WTC11 (cell line): ENCODE measurements at regions not wholly inside any gene's neighbourhood (a gene's known extent, or its start where the extent isn't known, plus 50 kb on each side); places are given as distances from the start of the nearest gene placed in this dataset.

ENCODE experiments used
- CREM ChIP-seq: sonication (generic); formaldehyde crosslinking; IDR thresholded peaks from 2 replicates; pipeline ENCODE4 v1.8.1; 2022; ENCODE audit warnings: mild to moderate bottlenecking, missing genetic modification reagents, moderate library complexity
- ELF4 ChIP-seq: sonication (generic); formaldehyde crosslinking; IDR thresholded peaks from 2 replicates; pipeline ENCODE4 v1.8.1; 2022; ENCODE audit warnings: low read depth, mild to moderate bottlenecking, moderate library complexity, missing genetic modification reagents
- ESRRA ChIP-seq: sonication (generic); formaldehyde crosslinking; IDR thresholded peaks from 2 replicates; pipeline ENCODE4 v1.8.1; 2022; ENCODE audit warnings: mild to moderate bottlenecking, missing genetic modification reagents, borderline replicate concordance
- FOXJ3 ChIP-seq: sonication (generic); formaldehyde crosslinking; IDR thresholded peaks from 2 replicates; pipeline ENCODE4 v1.9.0; 2021; ENCODE audit warnings: missing genetic modification reagents, mild to moderate bottlenecking, borderline replicate concordance
- GRHL2 ChIP-seq: fragments of 250-450 bp; sonication (Bioruptor Pico); IDR thresholded peaks from 2 replicates; pipeline ENCODE4 v1.8.0; 2022; ENCODE audit warnings: mild to moderate bottlenecking, moderate library complexity; ENCODE audit not compliant: insufficient replicate concordance, severe bottlenecking
- RORB ChIP-seq: fragments of 250-450 bp; sonication (Bioruptor Pico); IDR thresholded peaks from 2 replicates; pipeline ENCODE4 v1.9.0; 2021; ENCODE audit warnings: mild to moderate bottlenecking
- SP1 ChIP-seq: sonication (generic); formaldehyde crosslinking; conservative IDR thresholded peaks from 2 replicates; pipeline ENCODE4 v1.8.1; 2022; ENCODE audit warnings: missing genetic modification reagents
- TCF7 ChIP-seq: sonication (generic); formaldehyde crosslinking; IDR thresholded peaks from 2 replicates; pipeline ENCODE4 v1.8.0; 2022; ENCODE audit warnings: mild to moderate bottlenecking, low read depth, missing genetic modification reagents, moderate library complexity
- ZNF263 ChIP-seq: sonication (generic); formaldehyde crosslinking; IDR thresholded peaks from 2 replicates; pipeline ENCODE4 v1.8.1; 2022; ENCODE audit warnings: low read depth, mild to moderate bottlenecking, moderate library complexity, missing genetic modification reagents
- ZNF423 ChIP-seq: fragments of 250-450 bp; sonication (Bioruptor Pico); IDR thresholded peaks from 2 replicates; pipeline ENCODE4 v2.1.2; 2022; ENCODE audit warnings: mild to moderate bottlenecking, moderate library complexity
- TF ChIP-seq, protein P1 (sequence below): fragments of 200-600 bp; IDR thresholded peaks from 2 replicates; pipeline ENCODE4 v1.8.0; 2022; ENCODE audit warnings: antibody characterized with exemption
- TF ChIP-seq, protein P2 (sequence below): sonication (generic); formaldehyde crosslinking; IDR thresholded peaks from 2 replicates; pipeline ENCODE4 v1.8.0; 2022; ENCODE audit warnings: mild to moderate bottlenecking, missing genetic modification reagents
- TF ChIP-seq, protein P3 (sequence below): sonication (generic); formaldehyde crosslinking; IDR thresholded peaks from 2 replicates; pipeline ENCODE4 v1.8.1; 2023; ENCODE audit warnings: mild to moderate bottlenecking, missing genetic modification reagents, moderate library complexity
- TF ChIP-seq, protein P4 (sequence below): sonication (generic); formaldehyde crosslinking; conservative IDR thresholded peaks from 2 replicates; pipeline ENCODE4 v1.8.1; 2022; ENCODE audit warnings: mild to moderate bottlenecking, missing genetic modification reagents

DNA sequence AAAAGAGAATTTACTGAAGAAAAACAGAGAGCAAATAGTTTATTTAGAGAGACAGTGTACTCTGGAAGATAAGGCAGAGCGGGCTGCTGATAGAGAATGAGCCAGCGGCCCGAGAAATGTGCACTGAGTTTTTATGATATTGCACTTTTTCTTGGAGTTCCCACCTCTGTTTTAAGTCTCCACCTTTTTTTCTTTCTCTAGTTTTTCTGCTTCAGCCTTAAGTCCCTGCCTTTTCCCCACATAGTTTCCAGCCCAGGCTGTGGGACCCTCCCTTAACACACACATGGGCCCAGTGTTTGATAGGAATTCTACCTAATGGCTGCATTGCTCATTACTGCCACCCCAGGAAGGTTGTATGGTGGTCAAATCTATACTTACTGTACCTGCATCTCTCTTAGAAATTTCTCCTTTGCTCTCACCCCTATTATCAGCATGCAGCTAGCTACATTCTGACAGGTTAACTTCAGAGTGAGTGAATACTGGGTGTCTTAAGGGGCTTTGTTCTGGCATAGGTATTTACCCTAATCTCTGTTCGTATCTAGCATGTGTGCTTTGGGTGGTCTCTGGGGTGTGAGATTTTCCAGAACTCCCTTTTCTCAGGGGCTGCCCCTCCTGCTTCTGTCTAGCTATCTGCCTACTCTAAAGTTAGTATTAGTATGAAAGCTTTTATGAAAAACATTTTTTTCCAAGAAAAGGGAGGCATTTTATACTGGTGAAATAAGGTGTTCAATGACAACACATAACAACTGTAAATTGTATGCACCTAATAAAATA lies 127.3 kb upstream of the TOP3B start:
- TF ChIP-seq SP1 (no peak), TCF7 (CRISPR knock-in tag) (no peak), GRHL2 (no peak), ELF4 (CRISPR knock-in tag) (no peak), ESRRA (CRISPR knock-in tag) (no peak), FOXJ3 (CRISPR knock-in tag) (no peak), ZNF263 (CRISPR knock-in tag) (no peak), CREM (no peak), ZNF423 (CRISPR knock-in tag) (no peak), RORB (CRISPR knock-in tag) (no peak)
- TF ChIP-seq, protein P1, sequence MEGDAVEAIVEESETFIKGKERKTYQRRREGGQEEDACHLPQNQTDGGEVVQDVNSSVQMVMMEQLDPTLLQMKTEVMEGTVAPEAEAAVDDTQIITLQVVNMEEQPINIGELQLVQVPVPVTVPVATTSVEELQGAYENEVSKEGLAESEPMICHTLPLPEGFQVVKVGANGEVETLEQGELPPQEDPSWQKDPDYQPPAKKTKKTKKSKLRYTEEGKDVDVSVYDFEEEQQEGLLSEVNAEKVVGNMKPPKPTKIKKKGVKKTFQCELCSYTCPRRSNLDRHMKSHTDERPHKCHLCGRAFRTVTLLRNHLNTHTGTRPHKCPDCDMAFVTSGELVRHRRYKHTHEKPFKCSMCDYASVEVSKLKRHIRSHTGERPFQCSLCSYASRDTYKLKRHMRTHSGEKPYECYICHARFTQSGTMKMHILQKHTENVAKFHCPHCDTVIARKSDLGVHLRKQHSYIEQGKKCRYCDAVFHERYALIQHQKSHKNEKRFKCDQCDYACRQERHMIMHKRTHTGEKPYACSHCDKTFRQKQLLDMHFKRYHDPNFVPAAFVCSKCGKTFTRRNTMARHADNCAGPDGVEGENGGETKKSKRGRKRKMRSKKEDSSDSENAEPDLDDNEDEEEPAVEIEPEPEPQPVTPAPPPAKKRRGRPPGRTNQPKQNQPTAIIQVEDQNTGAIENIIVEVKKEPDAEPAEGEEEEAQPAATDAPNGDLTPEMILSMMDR = no peak
- TF ChIP-seq, protein P2, sequence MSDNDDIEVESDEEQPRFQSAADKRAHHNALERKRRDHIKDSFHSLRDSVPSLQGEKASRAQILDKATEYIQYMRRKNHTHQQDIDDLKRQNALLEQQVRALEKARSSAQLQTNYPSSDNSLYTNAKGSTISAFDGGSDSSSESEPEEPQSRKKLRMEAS (CRISPR knock-in tag) = no peak
- TF ChIP-seq, protein P3, sequence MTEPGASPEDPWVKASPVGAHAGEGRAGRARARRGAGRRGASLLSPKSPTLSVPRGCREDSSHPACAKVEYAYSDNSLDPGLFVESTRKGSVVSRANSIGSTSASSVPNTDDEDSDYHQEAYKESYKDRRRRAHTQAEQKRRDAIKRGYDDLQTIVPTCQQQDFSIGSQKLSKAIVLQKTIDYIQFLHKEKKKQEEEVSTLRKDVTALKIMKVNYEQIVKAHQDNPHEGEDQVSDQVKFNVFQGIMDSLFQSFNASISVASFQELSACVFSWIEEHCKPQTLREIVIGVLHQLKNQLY (CRISPR knock-in tag) = no peak
- TF ChIP-seq, protein P4, sequence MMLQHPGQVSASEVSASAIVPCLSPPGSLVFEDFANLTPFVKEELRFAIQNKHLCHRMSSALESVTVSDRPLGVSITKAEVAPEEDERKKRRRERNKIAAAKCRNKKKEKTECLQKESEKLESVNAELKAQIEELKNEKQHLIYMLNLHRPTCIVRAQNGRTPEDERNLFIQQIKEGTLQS (CRISPR knock-in tag) = no peak
